Epithelial cell of proximal tubule (primary cell): ENCODE measurements at regions not wholly inside any gene's neighbourhood (a gene's known extent, or its start where the extent isn't known, plus 50 kb on each side); places are given as distances from the start of the nearest gene placed in this dataset.

Source experiments
- DNase-seq: peaks from one replicate; pipeline ENCODE4 v3.0.0-alpha.2; 2011; ENCODE audit warnings: low read depth
- H3K4me3 ChIP-seq: 2 replicates; pipeline ENCODE4 v1.5.1; 2011; ENCODE audit warnings: low read depth, mild to moderate bottlenecking, low read length
- CTCF ChIP-seq: conservative IDR thresholded peaks from 2 replicates; pipeline ENCODE4 v1.5.1; 2012; ENCODE audit warnings: low read depth, mild to moderate bottlenecking, low read length

DNA sequence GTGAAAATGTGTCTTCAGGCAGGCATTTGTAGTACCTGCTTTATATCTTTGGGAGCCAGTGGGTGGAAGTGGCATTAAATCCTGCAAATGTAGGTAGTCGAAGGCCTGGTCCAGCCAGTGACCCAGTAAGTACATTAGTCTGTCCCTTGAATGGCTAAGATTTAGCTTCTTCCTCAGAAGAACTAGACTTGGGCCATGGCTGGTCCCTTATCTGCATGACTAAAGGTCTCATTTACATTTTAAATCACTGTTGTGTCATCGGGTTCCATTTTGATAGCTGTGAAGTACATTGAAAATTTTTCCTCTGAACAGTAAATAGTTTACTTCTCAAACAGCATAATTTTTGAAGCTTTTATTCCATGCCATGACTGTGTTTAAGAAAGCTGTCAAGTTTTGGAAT lies 438.4 kb upstream of the KLHL29 start:
- no peak for TF ChIP-seq CTCF
- no peak for DNase-seq
- H3K4me3 ChIP-seq = no peak overlapping the region

- no peak for DNase-seq
- no peak overlapping the region for H3K4me3 ChIP-seq
- no peak for TF ChIP-seq CTCF
These were observed 437.2 kb upstream of the KLHL29 start for GRCh38 chr2:22947741-22948140.

DNA sequence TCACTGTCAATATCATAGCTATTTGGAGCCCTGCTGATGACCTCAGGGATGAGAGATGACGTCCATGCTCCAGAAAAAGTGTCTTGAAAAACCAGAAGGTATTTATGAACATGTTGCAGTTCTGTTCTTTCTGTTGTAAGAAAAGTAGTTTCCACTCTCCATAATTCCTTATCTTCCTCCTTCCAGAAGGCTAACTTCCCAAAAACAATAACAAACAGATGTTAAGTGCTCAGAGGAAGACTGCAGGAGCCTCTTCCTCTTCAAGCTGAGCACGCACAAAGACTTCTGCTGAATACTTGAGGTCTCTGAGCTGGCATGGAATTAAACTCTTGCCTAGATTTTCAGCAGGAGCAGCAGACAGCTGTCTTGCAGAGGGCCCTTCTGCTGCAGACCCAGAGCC lies 434.5 kb upstream of the KLHL29 start:
- no peak for DNase-seq
- no peak overlapping the region for H3K4me3 ChIP-seq
- TF ChIP-seq CTCF = no peak

DNA sequence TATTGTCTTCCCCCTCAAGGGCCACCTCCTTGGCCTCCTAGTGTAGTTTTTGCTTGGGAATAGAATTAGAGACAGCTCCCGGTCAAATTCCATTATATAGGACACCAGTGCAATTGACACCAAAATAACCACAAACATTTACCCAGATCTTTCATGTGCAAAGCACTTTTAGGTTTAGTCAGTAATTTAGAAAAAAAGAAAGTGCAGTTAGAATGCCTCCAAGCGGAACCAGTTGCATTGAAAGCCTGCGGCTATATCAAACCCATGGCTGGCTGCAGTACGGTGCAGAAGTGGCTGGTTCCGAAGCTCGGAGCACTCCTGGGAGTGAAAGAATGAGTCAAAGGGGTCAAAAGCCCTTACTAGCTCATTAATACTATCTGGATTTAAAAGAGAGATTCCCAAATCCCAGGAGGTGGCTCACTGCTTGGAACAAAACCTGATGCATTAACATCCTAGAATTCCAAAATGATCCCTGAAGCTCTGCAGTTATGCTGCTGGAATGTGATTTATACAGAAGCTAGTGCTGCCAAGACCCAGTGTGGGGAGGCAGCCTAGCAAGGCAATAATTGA lies 432.2 kb upstream of the KLHL29 start:
- no peak for DNase-seq
- no peak overlapping the region for H3K4me3 ChIP-seq
- no peak for TF ChIP-seq CTCF

DNA sequence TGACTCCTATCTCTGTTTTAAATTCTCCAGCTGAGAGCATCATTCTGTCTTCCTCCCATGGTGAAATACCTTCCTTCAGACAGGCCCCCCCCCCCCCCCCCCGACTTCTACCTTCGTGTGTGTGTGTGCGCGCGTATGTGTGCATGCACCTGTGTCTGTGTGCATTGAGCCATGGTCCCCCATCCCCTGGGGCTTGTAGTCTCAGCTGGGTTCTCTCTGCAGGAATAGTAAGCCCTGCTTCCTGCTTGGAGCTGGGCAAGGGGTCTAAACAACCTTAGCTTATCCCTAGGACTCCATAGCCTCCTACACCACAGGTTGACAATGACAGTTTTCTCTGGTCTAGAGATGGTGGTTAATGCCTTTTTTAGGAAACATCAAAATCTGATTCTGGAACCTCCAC lies 427.5 kb upstream of the KLHL29 start:
- no peak for DNase-seq
- no peak for TF ChIP-seq CTCF
- no peak overlapping the region for H3K4me3 ChIP-seq

- TF ChIP-seq CTCF = no peak
- DNase-seq = no peak
These were observed 426.7 kb upstream of the KLHL29 start for GRCh38 chr2:22958308-22958707.

DNA sequence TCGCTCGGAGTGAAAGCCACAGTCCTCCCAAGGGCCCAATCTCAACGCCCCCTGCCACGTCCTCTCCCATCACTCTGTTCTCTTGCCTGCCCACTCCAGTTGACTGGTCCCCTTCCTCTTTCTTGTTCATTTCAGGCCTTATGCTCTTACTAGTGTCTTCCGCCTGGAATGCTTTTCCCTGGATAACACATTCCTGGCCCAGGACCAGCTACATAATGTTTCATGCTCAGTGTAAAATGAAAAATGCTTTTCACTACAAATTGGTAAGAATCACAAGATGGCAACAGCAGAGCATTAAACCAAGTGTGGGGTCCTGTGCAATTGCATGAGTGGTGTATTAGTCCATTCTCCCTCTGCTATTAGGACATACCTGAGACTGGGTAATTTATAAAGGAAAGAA lies 417.2 kb upstream of the KLHL29 start:
- DNase-seq = no peak
- TF ChIP-seq CTCF = no peak
- H3K4me3 ChIP-seq = no peak overlapping the region

More at GRCh38 chr2:22958308-22958707, 426.7 kb upstream of the KLHL29 start:
- H3K4me3 ChIP-seq = no peak overlapping the region
